ENCODE measurements at regions not wholly inside any gene's neighbourhood (a gene's known extent, or its start where the extent isn't known, plus 50 kb on each side); places are given as distances from the start of the nearest gene placed in this dataset.

- no peaks in the 10 kb centered on the region for H4K20me1 ChIP-seq (ENCODE audit: control insufficient read depth, insufficient read depth, low read length, poor library complexity, severe bottlenecking)
- WGBS (ENCODE audit: insufficient coverage): 40% methylated on average over 3 of the region's 3 CpGs
- Mint-ChIP-seq H3K9me3 (ENCODE audit: insufficient read depth) (peaks cover 6% of the 10 kb centered on the region), H3K4me1 (no peaks in the 10 kb centered on the region), H3K27me3 (no peaks in the 10 kb centered on the region), H3K4me3 (no peak overlapping the region), H3K27ac (no peak overlapping the region)
- H3K4me2 ChIP-seq (replicated peaks; ENCODE audit: low read depth, low read length, poor library complexity, severe bottlenecking): no peak overlapping the region
- no peak overlapping the region for H3K4me3 ChIP-seq (ENCODE audit: control extremely low read depth in 1 of 5, extremely low read depth in 1 of 5, insufficient read depth in 1 of 5, low read depth in 2 of 5, low read length in 4 of 5)
- DNase-seq (no peak), ATAC-seq (ENCODE audit: low read depth) (no peak)
- no peak overlapping the region for H3K9ac ChIP-seq (ENCODE audit: low read length)
- POLR2A ChIA-PET: no interaction called here
- H3K79me2 ChIP-seq (ENCODE audit: control insufficient read depth, insufficient read depth, low read length): no peaks in the 10 kb centered on the region
- H2AFZ ChIP-seq (ENCODE audit: insufficient read depth, low read depth, low read length, poor library complexity, severe bottlenecking): no peak overlapping the region
- no peaks in the 10 kb centered on the region for H3K36me3 ChIP-seq (replicated peaks in 1 of 2; ENCODE audit: control extremely low read depth in 1 of 2, control insufficient read depth in 1 of 2, extremely low read depth in 1 of 2, insufficient read depth in 2 of 2, low read length in 1 of 2)
- H3K27ac ChIP-seq (ENCODE audit: low read length in 2 of 2): no peak overlapping the region
- H3K4me1 ChIP-seq (ENCODE audit: control insufficient read depth in 2 of 2, insufficient read depth in 2 of 2, low read length in 2 of 2): no peaks in the 10 kb centered on the region
- TF ChIP-seq EZH2 (IDR thresholded peaks at IDR 0.05; ENCODE audit: borderline replicate concordance, insufficient read depth, low read depth, low read length, poor library complexity, severe bottlenecking): no peak
- TF ChIP-seq CTCF (IDR thresholded peaks at IDR 0.05): no peak
- intact Hi-C loops (cut with micrococcal nuclease): no loop called here
- peaks cover 0 to 1% (median 0%) of the 10 kb centered on the region in 3 donors for H3K9me3 ChIP-seq (ENCODE audit: control extremely low read depth in 1 of 3, control insufficient read depth in 2 of 3, insufficient read depth in 1 of 3, low read length in 2 of 3)
- H3K27me3 ChIP-seq (replicated peaks in 1 of 4; ENCODE audit: control extremely low read depth in 1 of 4, control insufficient read depth in 3 of 4, insufficient read depth in 4 of 4, low read length in 3 of 4): no peaks in the 10 kb centered on the region
- CTCF ChIA-PET: no interaction called here
Observed at GRCh38 chr18:28541276-28541930, 364.5 kb upstream of the CDH2 start.

GRCh38 chr18:28529644-28530043 lies 352.7 kb upstream of the CDH2 start:
- Histone ChIP-seq H3K9ac (ENCODE audit: low read length) (no peak overlapping the region), H3K36me3 (replicated peaks in 1 of 2; ENCODE audit: control extremely low read depth in 1 of 2, control insufficient read depth in 1 of 2, extremely low read depth in 1 of 2, insufficient read depth in 2 of 2, low read length in 1 of 2) (no peaks in the 10 kb centered on the region), H3K27ac (ENCODE audit: low read length in 2 of 2) (no peak overlapping the region), H4K20me1 (ENCODE audit: control insufficient read depth, insufficient read depth, low read length, poor library complexity, severe bottlenecking) (no peaks in the 10 kb centered on the region), H3K79me2 (ENCODE audit: control insufficient read depth, insufficient read depth, low read length) (no peaks in the 10 kb centered on the region), H3K9me3 (ENCODE audit: control extremely low read depth in 1 of 3, control insufficient read depth in 2 of 3, insufficient read depth in 1 of 3, low read length in 2 of 3) (peaks cover 0 to 2% (median 0%) of the 10 kb centered on the region in 3 donors), H3K4me1 (ENCODE audit: control insufficient read depth in 2 of 2, insufficient read depth in 2 of 2, low read length in 2 of 2) (no peaks in the 10 kb centered on the region), H3K4me2 (replicated peaks; ENCODE audit: low read depth, low read length, poor library complexity, severe bottlenecking) (no peak overlapping the region), H3K4me3 (ENCODE audit: control extremely low read depth in 1 of 5, extremely low read depth in 1 of 5, insufficient read depth in 1 of 5, low read depth in 2 of 5, low read length in 4 of 5) (no peak overlapping the region), H3K27me3 (replicated peaks in 1 of 4; ENCODE audit: control extremely low read depth in 1 of 4, control insufficient read depth in 3 of 4, insufficient read depth in 4 of 4, low read length in 3 of 4) (no peaks in the 10 kb centered on the region), H2AFZ (ENCODE audit: insufficient read depth, low read depth, low read length, poor library complexity, severe bottlenecking) (no peak overlapping the region)
- WGBS (ENCODE audit: insufficient coverage): no CpG with 5 or more reads among the region's 1 CpG
- Mint-ChIP-seq H3K9me3 (ENCODE audit: insufficient read depth) (no peaks in the 10 kb centered on the region), H3K27me3 (no peaks in the 10 kb centered on the region), H3K4me1 (no peaks in the 10 kb centered on the region), H3K27ac (no peak overlapping the region), H3K4me3 (no peak overlapping the region)
- intact Hi-C loops (cut with micrococcal nuclease): no loop called here
- ChIA-PET POLR2A (no interaction called here), CTCF (no interaction called here)
- ATAC-seq (ENCODE audit: low read depth) (no peak), DNase-seq (no peak)
- TF ChIP-seq CTCF (IDR thresholded peaks at IDR 0.05) (no peak), EZH2 (IDR thresholded peaks at IDR 0.05; ENCODE audit: borderline replicate concordance, insufficient read depth, low read depth, low read length, poor library complexity, severe bottlenecking) (no peak)

Data from B cell (primary cell).